ENCODE measurements at regions not wholly inside any gene's neighbourhood (a gene's known extent, or its start where the extent isn't known, plus 50 kb on each side); places are given as distances from the start of the nearest gene placed in this dataset.

GRCh38 chr5:74040065-74040551 is 414.1 kb downstream of the ARHGEF28 start:
- peak; percentile 60 for DNase-seq

GRCh38 chr5:74037321-74037720 is 411.3 kb downstream of the ARHGEF28 start:
- DNase-seq: no peak

- DNase-seq: peak; percentile 54
These were observed 409.5 kb downstream of the ARHGEF28 start for GRCh38 chr5:74035521-74035937.

- DNase-seq: no peak
These were observed 408.7 kb downstream of the ARHGEF28 start for GRCh38 chr5:74034733-74035132.

GRCh38 chr5:74032617-74033016 is 406.6 kb downstream of the ARHGEF28 start:
- no peak for DNase-seq

GRCh38 chr5:74031536-74031935 is 405.5 kb downstream of the ARHGEF28 start:
- no peak for DNase-seq

GRCh38 chr5:74030821-74031220 is 404.8 kb downstream of the ARHGEF28 start:
- DNase-seq: no peak

GRCh38 chr5:74030371-74030770 is 404.4 kb downstream of the ARHGEF28 start:
- DNase-seq: no peak

- peak; percentile 44 for DNase-seq
These were observed 403.0 kb downstream of the ARHGEF28 start for GRCh38 chr5:74028976-74029375.

GRCh38 chr5:74028406-74028805 is 402.4 kb downstream of the ARHGEF28 start:
- DNase-seq: peak; percentile 67

- DNase-seq: peak; percentile 84
These were observed 401.8 kb downstream of the ARHGEF28 start for GRCh38 chr5:74027732-74028338.

GRCh38 chr5:74026310-74026709 is 400.3 kb downstream of the ARHGEF28 start:
- DNase-seq: peak; percentile 47

- DNase-seq: no peak
These were observed 395.1 kb downstream of the ARHGEF28 start for GRCh38 chr5:74021126-74021525.

GRCh38 chr5:74020503-74020902 is 394.5 kb downstream of the ARHGEF28 start:
- no peak for DNase-seq

- DNase-seq: no peak
These were observed 393.9 kb downstream of the ARHGEF28 start for GRCh38 chr5:74019923-74020322.

GRCh38 chr5:74017786-74018211 is 391.8 kb downstream of the ARHGEF28 start:
- DNase-seq: peak; percentile 77

GRCh38 chr5:74017112-74017511 is 391.1 kb downstream of the ARHGEF28 start:
- peak; percentile 46 for DNase-seq

- peak; percentile 22 for DNase-seq
These were observed 390.4 kb downstream of the ARHGEF28 start for GRCh38 chr5:74016373-74016772.

- no peak for DNase-seq
These were observed 389.7 kb downstream of the ARHGEF28 start for GRCh38 chr5:74015716-74016115.

- no peak for DNase-seq
These were observed 387.2 kb downstream of the ARHGEF28 start for GRCh38 chr5:74013222-74013621.

GRCh38 chr5:74009502-74009901 is 383.5 kb downstream of the ARHGEF28 start:
- no peak for DNase-seq

- no peak for DNase-seq
These were observed 381.2 kb downstream of the ARHGEF28 start for GRCh38 chr5:74007193-74007592.

- DNase-seq: no peak
These were observed 373.3 kb downstream of the ARHGEF28 start for GRCh38 chr5:73999297-73999696.

- peak; percentile 92 for DNase-seq
These were observed 372.5 kb downstream of the ARHGEF28 start for GRCh38 chr5:73998489-73998888.

GRCh38 chr5:73997960-73998359 is 372.0 kb downstream of the ARHGEF28 start:
- no peak for DNase-seq

All from NCI-H146 (cell line).